ENCODE measurements at regions not wholly inside any gene's neighbourhood (a gene's known extent, or its start where the extent isn't known, plus 50 kb on each side); places are given as distances from the start of the nearest gene placed in this dataset.

DNA sequence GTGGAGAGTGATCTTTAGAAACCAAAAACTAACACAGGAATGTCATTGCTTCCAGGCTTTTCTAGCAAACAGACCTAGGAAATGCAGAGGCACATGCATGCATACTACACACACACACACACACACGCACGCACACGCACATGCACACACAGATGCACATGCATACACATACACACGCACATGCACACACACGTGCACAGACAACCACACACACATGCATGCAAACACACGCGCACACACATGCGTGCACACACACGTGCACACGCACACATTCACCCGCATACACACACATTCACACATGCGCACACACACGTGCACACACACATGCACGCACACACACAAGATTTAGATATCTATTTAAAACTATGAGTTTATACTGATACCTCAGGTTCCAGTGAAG lies 379.5 kb downstream of the ZNF516 start:
- no peaks in the 10 kb centered on the region for H3K4me1 ChIP-seq (replicated peaks; ENCODE audit: insufficient read depth)
- no peaks in the 10 kb centered on the region for H3F3A ChIP-seq (ENCODE audit: insufficient read depth, low read depth)
- no peaks in the 10 kb centered on the region for H3K9me2 ChIP-seq (ENCODE audit: insufficient read depth)
- TF ChIP-seq EZH2 (IDR thresholded peaks at IDR 0.05; ENCODE audit: low read depth): no peak
- BruUV-seq (replicated peaks): no TSS peak
- ChIA-PET CTCF (no interaction called here), POLR2A (ENCODE audit: unreplicated experiment) (no interaction called here)
- no peaks in the 10 kb centered on the region for H3K79me2 ChIP-seq (ENCODE audit: low read depth)
- intact Hi-C loops (cut with micrococcal nuclease; ENCODE audit: unreplicated experiment): no loop called here
- no peak overlapping the region for H2AFZ ChIP-seq
- 0 out of 2 replicates have a peak, but pooled peaks cover 6% of the 10 kb centered on the region for H3K27me3 ChIP-seq (ENCODE audit: insufficient read depth, low read depth)
- H3K27ac ChIP-seq: no peak overlapping the region
- H3K36me3 ChIP-seq (ENCODE audit: low read depth): no peaks in the 10 kb centered on the region
- H3K9me3 ChIP-seq (ENCODE audit: insufficient read depth, low read depth): no peaks in the 10 kb centered on the region
- H3K4me3 ChIP-seq: no peak overlapping the region
- no peaks in the 10 kb centered on the region for H4K20me1 ChIP-seq (ENCODE audit: insufficient read depth)
- no peak overlapping the region for H3K4me2 ChIP-seq
- DNase-seq: no peak

DNA sequence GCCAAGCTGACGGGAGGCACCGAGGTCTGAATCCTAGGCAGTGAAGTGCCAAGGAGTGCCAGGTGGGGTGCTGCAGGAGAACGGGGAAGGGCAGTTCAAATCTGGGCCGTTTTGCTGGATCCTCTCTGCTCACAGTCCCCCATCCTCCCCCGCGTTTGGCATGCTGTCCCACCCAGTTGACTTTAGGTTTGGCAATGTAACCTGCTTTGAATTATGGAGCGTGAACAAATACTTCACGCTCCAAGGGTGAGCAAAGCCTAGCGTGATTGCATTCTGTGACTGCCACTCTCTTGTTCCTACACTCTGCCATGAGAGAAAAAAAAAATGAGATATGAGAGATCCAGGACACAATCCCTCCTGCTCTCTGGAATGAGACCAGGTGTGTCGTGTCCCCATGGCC lies 381.9 kb downstream of the ZNF516 start:
- intact Hi-C loops (cut with micrococcal nuclease; ENCODE audit: unreplicated experiment): no loop called here
- Histone ChIP-seq H3K36me3 (ENCODE audit: low read depth) (no peaks in the 10 kb centered on the region), H3K9me3 (ENCODE audit: insufficient read depth, low read depth) (no peaks in the 10 kb centered on the region), H3K4me1 (replicated peaks; ENCODE audit: insufficient read depth) (no peaks in the 10 kb centered on the region), H3K4me2 (no peak overlapping the region), H3K4me3 (no peak overlapping the region), H3K27me3 (ENCODE audit: insufficient read depth, low read depth) (0 out of 2 replicates have a peak, but pooled peaks cover 6% of the 10 kb centered on the region), H4K20me1 (ENCODE audit: insufficient read depth) (no peaks in the 10 kb centered on the region), H3K79me2 (ENCODE audit: low read depth) (no peaks in the 10 kb centered on the region), H3K27ac (no peak overlapping the region), H3K9me2 (ENCODE audit: insufficient read depth) (no peaks in the 10 kb centered on the region), H2AFZ (no peak overlapping the region), H3F3A (ENCODE audit: insufficient read depth, low read depth) (no peaks in the 10 kb centered on the region)
- no peak for DNase-seq
- TF ChIP-seq, protein P1, sequence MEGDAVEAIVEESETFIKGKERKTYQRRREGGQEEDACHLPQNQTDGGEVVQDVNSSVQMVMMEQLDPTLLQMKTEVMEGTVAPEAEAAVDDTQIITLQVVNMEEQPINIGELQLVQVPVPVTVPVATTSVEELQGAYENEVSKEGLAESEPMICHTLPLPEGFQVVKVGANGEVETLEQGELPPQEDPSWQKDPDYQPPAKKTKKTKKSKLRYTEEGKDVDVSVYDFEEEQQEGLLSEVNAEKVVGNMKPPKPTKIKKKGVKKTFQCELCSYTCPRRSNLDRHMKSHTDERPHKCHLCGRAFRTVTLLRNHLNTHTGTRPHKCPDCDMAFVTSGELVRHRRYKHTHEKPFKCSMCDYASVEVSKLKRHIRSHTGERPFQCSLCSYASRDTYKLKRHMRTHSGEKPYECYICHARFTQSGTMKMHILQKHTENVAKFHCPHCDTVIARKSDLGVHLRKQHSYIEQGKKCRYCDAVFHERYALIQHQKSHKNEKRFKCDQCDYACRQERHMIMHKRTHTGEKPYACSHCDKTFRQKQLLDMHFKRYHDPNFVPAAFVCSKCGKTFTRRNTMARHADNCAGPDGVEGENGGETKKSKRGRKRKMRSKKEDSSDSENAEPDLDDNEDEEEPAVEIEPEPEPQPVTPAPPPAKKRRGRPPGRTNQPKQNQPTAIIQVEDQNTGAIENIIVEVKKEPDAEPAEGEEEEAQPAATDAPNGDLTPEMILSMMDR (conservative IDR thresholded peaks at IDR 0.05): no peak
- TF ChIP-seq EZH2 (IDR thresholded peaks at IDR 0.05; ENCODE audit: low read depth): no peak
- BruUV-seq (replicated peaks): no TSS peak
- ChIA-PET POLR2A (ENCODE audit: unreplicated experiment) (no interaction called here), CTCF (no interaction called here)

DNA sequence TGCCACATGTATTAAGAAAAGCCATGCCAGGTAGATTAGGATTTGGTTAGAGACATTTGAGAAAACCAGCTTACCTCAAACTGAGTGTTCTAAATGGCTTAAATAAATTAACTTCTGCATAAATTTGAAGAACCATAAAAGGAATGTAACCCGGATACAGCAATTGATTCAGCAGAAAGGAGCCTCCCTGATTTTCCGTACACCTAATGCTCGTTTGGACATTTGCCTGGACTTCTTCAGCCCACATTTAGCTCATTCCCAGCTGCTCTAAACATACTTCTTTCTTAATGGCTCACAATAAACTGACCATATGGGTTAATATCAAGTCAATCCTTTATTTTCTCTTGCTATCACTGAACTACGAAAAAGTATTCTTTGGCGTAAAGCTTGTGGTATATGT lies 392.4 kb downstream of the ZNF516 start:
- intact Hi-C loops (cut with micrococcal nuclease; ENCODE audit: unreplicated experiment): no loop called here
- ChIA-PET POLR2A (ENCODE audit: unreplicated experiment) (no interaction called here), CTCF (no interaction called here)
- Histone ChIP-seq H3F3A (ENCODE audit: insufficient read depth, low read depth) (no peaks in the 10 kb centered on the region), H3K4me3 (no peak overlapping the region), H3K27me3 (ENCODE audit: insufficient read depth, low read depth) (peaks cover 30% of the 10 kb centered on the region), H4K20me1 (ENCODE audit: insufficient read depth) (no peaks in the 10 kb centered on the region), H3K9me3 (ENCODE audit: insufficient read depth, low read depth) (no peaks in the 10 kb centered on the region), H3K4me1 (replicated peaks; ENCODE audit: insufficient read depth) (no peaks in the 10 kb centered on the region), H2AFZ (no peak overlapping the region), H3K9me2 (ENCODE audit: insufficient read depth) (0 out of 2 replicates have a peak, but pooled peaks cover 4% of the 10 kb centered on the region), H3K36me3 (ENCODE audit: low read depth) (no peaks in the 10 kb centered on the region), H3K27ac (no peak overlapping the region), H3K4me2 (no peak overlapping the region), H3K79me2 (ENCODE audit: low read depth) (no peaks in the 10 kb centered on the region)
- BruUV-seq (replicated peaks): no TSS peak
- DNase-seq: no peak
- TF ChIP-seq EZH2 (IDR thresholded peaks at IDR 0.05; ENCODE audit: low read depth): no peak
- TF ChIP-seq, protein P1 (conservative IDR thresholded peaks at IDR 0.05): no peak

DNA sequence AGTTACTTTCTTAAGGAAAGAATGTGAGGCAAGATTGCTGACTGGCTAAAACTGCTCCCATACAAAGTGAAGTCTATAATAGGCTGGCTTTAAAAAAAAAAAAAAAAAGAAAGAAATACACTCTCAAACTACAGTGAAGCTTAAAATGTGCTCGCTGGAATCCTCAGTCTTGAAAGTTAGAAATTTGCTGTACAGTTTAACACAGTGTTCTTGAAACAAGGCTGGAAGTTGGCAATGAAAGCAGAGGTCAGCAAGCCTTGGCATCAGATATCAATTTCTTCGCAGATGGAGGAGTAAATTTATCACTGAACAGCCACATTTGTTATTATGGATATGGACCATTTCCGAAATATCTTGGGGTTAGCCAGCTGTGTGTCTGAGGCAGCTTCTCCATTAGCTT lies 392.9 kb downstream of the ZNF516 start:
- no peaks in the 10 kb centered on the region for H3K79me2 ChIP-seq (ENCODE audit: low read depth)
- H3K9me3 ChIP-seq (ENCODE audit: insufficient read depth, low read depth): no peaks in the 10 kb centered on the region
- no peak overlapping the region for H3K4me3 ChIP-seq
- H3K36me3 ChIP-seq (ENCODE audit: low read depth): no peaks in the 10 kb centered on the region
- POLR2A ChIA-PET (ENCODE audit: unreplicated experiment): no interaction called here
- H3K27ac ChIP-seq: no peak overlapping the region
- 0 out of 2 replicates have a peak, but pooled peaks cover 4% of the 10 kb centered on the region for H3K9me2 ChIP-seq (ENCODE audit: insufficient read depth)
- no peak for DNase-seq
- no TSS peak for BruUV-seq (replicated peaks)
- TF ChIP-seq, protein P1 (conservative IDR thresholded peaks at IDR 0.05): no peak
- H3K4me2 ChIP-seq: no peak overlapping the region
- CTCF ChIA-PET: no interaction called here
- intact Hi-C loops (cut with micrococcal nuclease; ENCODE audit: unreplicated experiment): no loop called here
- H3K27me3 ChIP-seq (ENCODE audit: insufficient read depth, low read depth): peaks cover 35% of the 10 kb centered on the region
- H4K20me1 ChIP-seq (ENCODE audit: insufficient read depth): no peaks in the 10 kb centered on the region
- H3F3A ChIP-seq (ENCODE audit: insufficient read depth, low read depth): no peaks in the 10 kb centered on the region
- H3K4me1 ChIP-seq (replicated peaks; ENCODE audit: insufficient read depth): no peaks in the 10 kb centered on the region
- no peak overlapping the region for H2AFZ ChIP-seq
